CD4-positive, alpha-beta T cell (primary cell): ENCODE measurements at regions not wholly inside any gene's neighbourhood (a gene's known extent, or its start where the extent isn't known, plus 50 kb on each side); places are given as distances from the start of the nearest gene placed in this dataset.

Source experiments
- ATAC-seq: fragments of 200-7000 bp; cut with Tn5 transposase; one replicate; pipeline ENCODE4 v1.10.0; 2022; ENCODE audit warnings: mild to moderate bottlenecking; ENCODE audit not compliant: poor library complexity
- CTCF ChIA-PET: fragments of 350-600 bp; sonication (Branson Sonifier 250); formaldehyde crosslinking; loops from one replicate; lab custom pipeline; 2021; ENCODE audit warnings: antibody characterized with exemption, inconsistent platforms; lab: Charles Lee
- POLR2A ChIA-PET: fragments of 350-600 bp; sonication (Branson Sonifier 250); formaldehyde crosslinking; loops from one replicate; lab custom pipeline; 2021; ENCODE audit warnings: antibody characterized with exemption, inconsistent platforms; lab: Charles Lee
- DNase-seq, 14 experiments: peaks; one replicate each; pipeline ENCODE4 v3.0.0-alpha.2; 2013 to 2020; ENCODE audit warnings: mixed read lengths in 2 of 14
- H3K27ac ChIP-seq, 2 donors: one replicate each; pipeline versions ENCODE4 v1.5.1 to v1.7.0; 2013; ENCODE audit warnings: low read length in 2 of 2, low read depth in 1 of 2, mild to moderate bottlenecking in 1 of 2
- H3K27me3 ChIP-seq, 2 experiments: 1 replicate in 1 of 2; 2 replicates in 1 of 2; pipeline versions ENCODE4 v1.6.1 to v1.7.0; 2013; ENCODE audit warnings: low read length in 2 of 2, control low read depth in 1 of 2, mild to moderate bottlenecking in 1 of 2, moderate library complexity in 1 of 2; ENCODE audit not compliant: insufficient read depth in 2 of 2, control insufficient read depth in 1 of 2
- H3K36me3 ChIP-seq: one replicate; pipeline ENCODE4 v1.6.1; 2013; ENCODE audit warnings: low read length, control low read depth; ENCODE audit not compliant: insufficient read depth
- H3K4me1 ChIP-seq: one replicate; pipeline ENCODE4 v1.6.1; 2013; ENCODE audit warnings: low read length, control low read depth; ENCODE audit not compliant: insufficient read depth
- H3K4me3 ChIP-seq: one replicate; pipeline ENCODE4 v1.5.1; 2013; ENCODE audit warnings: mild to moderate bottlenecking, low read length, moderate library complexity
- H3K9me3 ChIP-seq, 2 experiments: 1 replicate in 1 of 2; 2 replicates in 1 of 2; pipeline versions ENCODE4 v1.6.1 to v1.7.0; 2013; ENCODE audit warnings: low read length in 2 of 2, mild to moderate bottlenecking in 2 of 2, control low read depth in 1 of 2, moderate library complexity in 1 of 2; ENCODE audit not compliant: control insufficient read depth in 1 of 2, insufficient read depth in 1 of 2
- H3K27ac Mint-ChIP-seq: one replicate; pipeline ENCODE4 v1.8.0; 2020; ENCODE audit warnings: mixed read lengths
- H3K27me3 Mint-ChIP-seq: one replicate; pipeline ENCODE4 v1.8.0; 2021; ENCODE audit warnings: mixed read lengths
- H3K36me3 Mint-ChIP-seq: one replicate; pipeline ENCODE4 v1.8.0; 2021; ENCODE audit warnings: low read depth, mixed read lengths
- H3K4me1 Mint-ChIP-seq: one replicate; pipeline ENCODE4 v1.8.0; 2021; ENCODE audit warnings: low read depth, mixed read lengths
- H3K4me3 Mint-ChIP-seq: one replicate; pipeline ENCODE4 v1.8.0; 2020; ENCODE audit warnings: mild to moderate bottlenecking, mixed read lengths
- H3K9me3 Mint-ChIP-seq: one replicate; pipeline ENCODE4 v1.8.0; 2020; ENCODE audit warnings: mixed read lengths
- CTCF ChIP-seq: fragments of 200-600 bp; IDR thresholded peaks from one replicate; pipeline ENCODE4 v1.8.0; 2022; ENCODE audit warnings: antibody characterized with exemption, mild to moderate bottlenecking
- intact Hi-C, 2 experiments: fragments of 100-400 bp; cut with DNase I in 1 of 2; cut with micrococcal nuclease in 1 of 2; formaldehyde crosslinking; loops; one replicate each; pipeline versions ENCODE4 v1.15.1 to v1.9.0; 2023 to 2025; cut with DNase I, micrococcal nuclease

DNA sequence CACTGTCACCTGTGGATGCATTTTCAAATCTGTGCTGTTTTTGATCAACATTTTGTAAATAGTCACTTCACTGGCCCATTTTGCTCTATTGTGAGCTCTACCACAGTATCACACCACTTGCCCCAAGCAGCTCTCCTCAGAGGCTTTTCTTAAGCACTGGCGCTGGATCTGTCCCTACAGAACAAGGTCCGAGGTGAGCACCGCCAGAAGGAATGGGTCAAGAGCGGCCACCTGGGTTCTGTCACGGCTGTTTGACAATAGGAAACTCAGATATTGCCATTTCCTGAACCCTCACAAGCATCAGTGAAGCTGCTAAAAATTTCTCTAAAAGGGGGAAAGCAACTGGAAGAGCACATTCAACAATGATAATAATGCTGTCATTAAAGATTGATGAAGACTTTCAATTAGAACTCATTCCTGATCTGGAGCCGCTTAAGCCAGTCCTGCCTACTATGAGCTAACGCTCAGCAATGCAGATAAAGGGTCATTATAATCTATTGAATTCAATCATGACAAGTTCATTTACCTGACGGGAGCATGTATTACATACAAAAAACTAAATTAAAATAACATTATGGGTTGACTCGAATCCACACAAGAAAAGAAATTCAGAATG lies 514.0 kb downstream of the GALR1 start:
- TF ChIP-seq CTCF = no peak
- no peak overlapping the region for H3K4me3 Mint-ChIP-seq

DNA sequence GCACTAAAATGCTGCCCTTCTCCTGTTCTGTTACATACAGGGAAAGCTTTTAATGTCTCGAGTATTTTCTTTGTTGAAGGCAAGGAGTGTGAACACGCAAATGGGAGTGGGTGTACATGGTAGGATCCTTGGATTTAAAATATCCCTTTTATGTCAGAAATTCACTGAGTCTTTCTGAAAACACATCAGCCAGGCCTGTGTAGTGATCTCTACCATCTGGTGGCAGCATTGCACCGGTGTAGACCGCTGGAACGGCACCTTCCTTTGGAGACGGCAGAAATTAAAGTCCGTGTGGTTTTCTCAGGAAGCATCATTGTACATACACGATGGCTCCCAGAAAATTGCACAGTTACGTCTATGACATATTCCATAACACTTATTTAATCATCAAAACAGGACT lies 515.8 kb downstream of the GALR1 start:
- Histone ChIP-seq H3K4me1 (no peaks in the 10 kb centered on the region), H3K9me3 (peaks cover 0 to 9% of the 10 kb centered on the region in 2 experiments), H3K27me3 (no peaks in the 10 kb centered on the region), H3K4me3 (no peak overlapping the region), H3K36me3 (no peaks in the 10 kb centered on the region), H3K27ac (no peak overlapping the region)
- no peaks in the 10 kb centered on the region for H3K36me3 Mint-ChIP-seq
- no peaks in the 10 kb centered on the region for H3K4me1 Mint-ChIP-seq
- H3K9me3 Mint-ChIP-seq = no peaks in the 10 kb centered on the region
- intact Hi-C loops = no loop called here
- ChIA-PET POLR2A (no interaction called here), CTCF (no interaction called here)
- no peak for ATAC-seq
- no peak overlapping the region for H3K4me3 Mint-ChIP-seq
- H3K27ac Mint-ChIP-seq = no peak overlapping the region
- H3K27me3 Mint-ChIP-seq = peaks cover 27% of the 10 kb centered on the region
- no peak for DNase-seq
- TF ChIP-seq CTCF = no peak

More for the DNA sequence above, 514.0 kb downstream of the GALR1 start:
- H3K9me3 ChIP-seq = no peaks in the 10 kb centered on the region
- DNase-seq (no peak), ATAC-seq (no peak)
- H3K27ac ChIP-seq = no peak overlapping the region
- POLR2A ChIA-PET = no interaction called here
- H3K27ac Mint-ChIP-seq = no peak overlapping the region
- intact Hi-C loops = no loop called here
- no peaks in the 10 kb centered on the region for H3K27me3 ChIP-seq
- CTCF ChIA-PET = no interaction called here
- H3K27me3 Mint-ChIP-seq = peaks cover 27% of the 10 kb centered on the region
- H3K9me3 Mint-ChIP-seq = no peaks in the 10 kb centered on the region
- no peaks in the 10 kb centered on the region for H3K4me1 ChIP-seq
- H3K36me3 ChIP-seq = no peaks in the 10 kb centered on the region
- no peaks in the 10 kb centered on the region for H3K4me1 Mint-ChIP-seq
- H3K36me3 Mint-ChIP-seq = no peaks in the 10 kb centered on the region
- H3K4me3 ChIP-seq = no peak overlapping the region

DNA sequence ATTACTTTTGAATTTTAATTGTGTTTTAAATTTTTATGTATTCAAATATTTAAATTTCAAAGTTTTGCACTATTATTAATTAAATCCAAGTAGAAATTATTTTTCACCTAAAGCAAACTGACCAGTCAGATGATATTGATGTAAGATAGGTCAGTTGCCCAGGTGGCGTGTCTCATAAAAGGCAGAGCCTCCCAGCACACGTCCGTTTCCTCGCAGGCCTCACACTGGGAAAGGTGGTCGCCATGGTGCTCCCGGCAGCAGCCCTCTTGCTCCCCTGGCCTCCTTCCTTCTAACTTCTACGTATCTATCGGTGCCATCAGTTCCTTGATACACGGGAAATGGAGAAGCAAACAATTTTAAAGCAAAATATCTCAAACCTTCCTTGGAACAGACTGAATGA lies 516.8 kb downstream of the GALR1 start:
- H3K27ac ChIP-seq = no peak overlapping the region
- Mint-ChIP-seq H3K36me3 (no peaks in the 10 kb centered on the region), H3K9me3 (no peaks in the 10 kb centered on the region), H3K4me3 (no peak overlapping the region), H3K4me1 (no peaks in the 10 kb centered on the region), H3K27me3 (peaks cover 18% of the 10 kb centered on the region), H3K27ac (no peak overlapping the region)
- ChIA-PET POLR2A (no interaction called here), CTCF (no interaction called here)
- no peaks in the 10 kb centered on the region for H3K27me3 ChIP-seq
- TF ChIP-seq CTCF = no peak
- no peaks in the 10 kb centered on the region for H3K36me3 ChIP-seq
- DNase-seq (no peak), ATAC-seq (no peak)
- no peak overlapping the region for H3K4me3 ChIP-seq
- no peaks in the 10 kb centered on the region for H3K4me1 ChIP-seq
- intact Hi-C loops = no loop called here
- peaks cover 0 to 9% of the 10 kb centered on the region in 2 experiments for H3K9me3 ChIP-seq
